Adrenal gland (tissue), 9 donors: ENCODE measurements at regions not wholly inside any gene's neighbourhood (a gene's known extent, or its start where the extent isn't known, plus 50 kb on each side); places are given as distances from the start of the nearest gene placed in this dataset.

Experiments used
- DNase-seq, 7 donors: peaks; one replicate each; pipeline ENCODE4 v3.0.0-alpha.2; 2019 to 2020
- H3K27ac ChIP-seq, 5 donors: fragments of 200-600 bp; sonication (generic) in 4 of 5; 1 replicate in 3 of 5; 2 replicates in 2 of 5; pipeline versions ENCODE4 v1.5.1 to v1.8.0; 2016 to 2020; ENCODE audit warnings: mild to moderate bottlenecking in 1 of 5
- H3K27me3 ChIP-seq: fragments of 200-600 bp; 2 replicates; pipeline ENCODE4 v1.8.0; 2021
- H3K36me3 ChIP-seq, 2 donors: fragments of 200-600 bp; replicated peaks in 1 of 2; 1 replicate in 1 of 2; 2 replicates in 1 of 2; pipeline versions ENCODE4 v1.5.1 to v1.8.0; 2018 to 2022
- H3K4me1 ChIP-seq, 2 donors: fragments of 200-600 bp; replicated peaks in 1 of 2; 1 replicate in 1 of 2; 2 replicates in 1 of 2; pipeline versions ENCODE4 v1.5.1 to v1.8.0; 2018 to 2021
- H3K4me3 ChIP-seq, 4 donors: fragments of 200-600 bp; sonication (generic) in 3 of 4; one replicate each; pipeline ENCODE4 v1.5.1; 2016 to 2018
- H3K9me3 ChIP-seq, 3 donors: fragments of 200-600 bp; sonication (generic) in 1 of 3; replicated peaks in 1 of 3; 1 replicate in 2 of 3; 2 replicates in 1 of 3; pipeline versions ENCODE4 v1.5.1 to v1.8.0; 2016 to 2021
- CTCF ChIP-seq, 6 experiments: fragments of 450-650 bp in 4 of 6; fragments of 200-600 bp in 2 of 6; sonication (generic) in 1 of 6; IDR thresholded peaks; 1 replicate in 5 of 6; 2 replicates in 1 of 6; pipeline versions ENCODE4 v1.5.1 to v1.8.0; 2016 to 2021; ENCODE audit warnings: antibody characterized with exemption in 6 of 6, mild to moderate bottlenecking in 2 of 6, moderate library complexity in 1 of 6
- POLR2A ChIP-seq, 2 donors: fragments of 450-650 bp; IDR thresholded peaks; one replicate each; pipeline ENCODE4 v1.6.1; 2017; ENCODE audit warnings: antibody characterized with exemption in 2 of 2, mild to moderate bottlenecking in 2 of 2, moderate library complexity in 1 of 2
- WGBS, 4 donors: extraction: QIAGEN DNeasy Blood & Tissue Kit in 2 of 4; methylation state at CpG; one replicate each; pipeline versions ENCODE4 v1.1.5 to v1.1.7; 2013 to 2017; 5-methylcytosine and 5-hydroxymethylcytosine counted together
- intact Hi-C, 2 donors: fragments of 100-400 bp; cut with DNase I; formaldehyde crosslinking; loops; one replicate each; pipeline versions ENCODE4 v1.14.1 to v1.15.0; 2022 to 2023
- donor health status: healthy with polysubstance abuse.
- donor health status: Bipolar disorder and iron deficiency.
- donor health status: DM: yes; HTN: yes; CAD: no.
- donor health status: DM: no; HTN: no; CAD: no.
- donor health status: DM: no; HTN: no; CAD: no.

GRCh38 chr13:44679597-44679996 lies 103.5 kb upstream of the TSC22D1 start:
- DNase-seq, result no peak
- Histone ChIP-seq H3K27me3 (no peaks in the 10 kb centered on the region), H3K27ac (no peak overlapping the region), H3K36me3 (no peaks in the 10 kb centered on the region), H3K4me3 (no peak overlapping the region), H3K9me3 (no peaks in the 10 kb centered on the region), H3K4me1 (no peaks in the 10 kb centered on the region)
- no peak for TF ChIP-seq POLR2A (IDR thresholded peaks at IDR 0.05)
- TF ChIP-seq CTCF (IDR thresholded peaks at IDR 0.05), result no peak
- WGBS, 4 donors, result 69 to 81% (median 70%) methylated on average over 4 of the region's 4 CpGs
- intact Hi-C loops, result no loop called here

- Histone ChIP-seq H3K4me3 (no peak overlapping the region), H3K9me3 (no peaks in the 10 kb centered on the region), H3K27me3 (no peaks in the 10 kb centered on the region), H3K27ac (no peak overlapping the region), H3K4me1 (no peaks in the 10 kb centered on the region), H3K36me3 (no peaks in the 10 kb centered on the region)
- TF ChIP-seq POLR2A (IDR thresholded peaks at IDR 0.05), result no peak
- TF ChIP-seq CTCF (IDR thresholded peaks at IDR 0.05), result no peak
- intact Hi-C loops, result no loop called here
- no peak for DNase-seq
- 92 to 100% (median 94%) methylated on average over 5 to 6 of the region's 6 CpGs for WGBS, 4 donors
Observed at GRCh38 chr13:44678197-44678596, 102.1 kb upstream of the TSC22D1 start.

GRCh38 chr13:44676534-44676933 lies 100.4 kb upstream of the TSC22D1 start:
- TF ChIP-seq CTCF (IDR thresholded peaks at IDR 0.05) (no peak), POLR2A (IDR thresholded peaks at IDR 0.05) (no peak)
- intact Hi-C loops, result no loop called here
- Histone ChIP-seq H3K9me3 (no peaks in the 10 kb centered on the region), H3K4me1 (no peaks in the 10 kb centered on the region), H3K4me3 (no peak overlapping the region), H3K27ac (no peak overlapping the region), H3K36me3 (no peaks in the 10 kb centered on the region), H3K27me3 (no peaks in the 10 kb centered on the region)
- no peak for DNase-seq
- 61 to 73% (median 65%) methylated on average over 3 of the region's 3 CpGs for WGBS, 4 donors

- H3K4me1 ChIP-seq, result peaks cover 0 to 6% of the 10 kb centered on the region in 2 donors
- intact Hi-C loops, result no loop called here
- WGBS, 4 donors, result 93 to 96% (median 93%) methylated on average over 4 of the region's 4 CpGs
- no peaks in the 10 kb centered on the region for H3K27me3 ChIP-seq
- no peak for DNase-seq
- no peak overlapping the region for H3K4me3 ChIP-seq
- H3K36me3 ChIP-seq, result no peaks in the 10 kb centered on the region
- H3K9me3 ChIP-seq, result no peaks in the 10 kb centered on the region
- TF ChIP-seq POLR2A (IDR thresholded peaks at IDR 0.05) (no peak), CTCF (IDR thresholded peaks at IDR 0.05) (no peak)
- no peak overlapping the region for H3K27ac ChIP-seq
Observed at GRCh38 chr13:44669534-44669933, 93.4 kb upstream of the TSC22D1 start.
